BJ (cell line): ENCODE measurements at regions not wholly inside any gene's neighbourhood (a gene's known extent, or its start where the extent isn't known, plus 50 kb on each side); places are given as distances from the start of the nearest gene placed in this dataset.
"Not testable (repeated sequence)": the region's sequence is repeated elsewhere in the genome, so short reads cannot be mapped to it uniquely, and the experiment has no call there.

Source experiments
- CTCF ChIA-PET: fragments of 350-600 bp; formaldehyde crosslinking; extraction: SDS; loops from one replicate; lab custom pipeline; 2021; ENCODE audit warnings: antibody characterized with exemption, inconsistent platforms; lab: Yijun Ruan, JAX
- POLR2A ChIA-PET: fragments of 300-600 bp; sonication (Branson Sonifier 250); formaldehyde crosslinking; extraction: SDS; loops from one replicate; lab custom pipeline; 2021; ENCODE audit warnings: antibody characterized with exemption; lab: Charles Lee
- DNase-seq: peaks from one replicate; pipeline ENCODE4 v3.0.0-alpha.2; 2011; ENCODE audit warnings: low read depth
- H3K27me3 ChIP-seq: 2 replicates; pipeline ENCODE4 v1.6.0; 2011; ENCODE audit warnings: low read length; ENCODE audit not compliant: control insufficient read depth, insufficient read depth
- H3K36me3 ChIP-seq: 2 replicates; pipeline ENCODE4 v1.5.1; 2011; ENCODE audit warnings: low read length; ENCODE audit not compliant: control insufficient read depth, insufficient read depth
- H3K4me3 ChIP-seq: 2 replicates; pipeline ENCODE4 v1.5.1; 2011; ENCODE audit warnings: low read depth, mild to moderate bottlenecking, control low read depth, low read length
- TF ChIP-seq, protein P1 (sequence below): IDR thresholded peaks from 2 replicates; pipeline ENCODE4 v1.5.1; 2011; ENCODE audit warnings: low read depth, mild to moderate bottlenecking, control low read depth, inconsistent platforms, low read length, moderate library complexity; ENCODE audit not compliant: insufficient read depth

DNA sequence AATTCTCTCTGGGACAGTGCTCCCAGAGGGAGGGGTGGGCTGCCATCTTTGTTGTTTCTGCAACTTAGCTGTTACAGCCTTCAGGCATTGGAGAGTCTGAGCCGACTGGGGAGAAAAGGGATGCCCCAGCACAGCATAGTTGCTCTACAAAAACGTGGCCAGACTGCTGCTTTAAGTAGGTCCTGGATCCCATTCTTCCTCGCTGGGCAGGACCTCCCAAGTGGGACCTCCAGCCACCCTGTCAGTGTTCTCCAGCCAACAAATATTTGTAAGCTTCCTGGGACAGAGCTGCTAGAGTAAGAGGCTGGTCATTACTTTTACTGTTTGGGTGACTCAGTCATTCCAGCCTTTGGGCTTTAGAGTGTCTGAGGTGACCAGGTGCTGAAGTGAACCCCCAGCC is 292.7 kb upstream of the NREP start:
- POLR2A ChIA-PET, result no interaction called here
- no peak for DNase-seq
- Histone ChIP-seq H3K36me3 (no peaks in the 10 kb centered on the region), H3K27me3 (no peaks in the 10 kb centered on the region), H3K4me3 (no peak overlapping the region)
- CTCF ChIA-PET, result interaction anchor here (1.1 kb wide), 1 partner anchor 18 kb away, joined by 6 read pairs; no protein-coding TSS in a partner anchor
- TF ChIP-seq, protein P1, sequence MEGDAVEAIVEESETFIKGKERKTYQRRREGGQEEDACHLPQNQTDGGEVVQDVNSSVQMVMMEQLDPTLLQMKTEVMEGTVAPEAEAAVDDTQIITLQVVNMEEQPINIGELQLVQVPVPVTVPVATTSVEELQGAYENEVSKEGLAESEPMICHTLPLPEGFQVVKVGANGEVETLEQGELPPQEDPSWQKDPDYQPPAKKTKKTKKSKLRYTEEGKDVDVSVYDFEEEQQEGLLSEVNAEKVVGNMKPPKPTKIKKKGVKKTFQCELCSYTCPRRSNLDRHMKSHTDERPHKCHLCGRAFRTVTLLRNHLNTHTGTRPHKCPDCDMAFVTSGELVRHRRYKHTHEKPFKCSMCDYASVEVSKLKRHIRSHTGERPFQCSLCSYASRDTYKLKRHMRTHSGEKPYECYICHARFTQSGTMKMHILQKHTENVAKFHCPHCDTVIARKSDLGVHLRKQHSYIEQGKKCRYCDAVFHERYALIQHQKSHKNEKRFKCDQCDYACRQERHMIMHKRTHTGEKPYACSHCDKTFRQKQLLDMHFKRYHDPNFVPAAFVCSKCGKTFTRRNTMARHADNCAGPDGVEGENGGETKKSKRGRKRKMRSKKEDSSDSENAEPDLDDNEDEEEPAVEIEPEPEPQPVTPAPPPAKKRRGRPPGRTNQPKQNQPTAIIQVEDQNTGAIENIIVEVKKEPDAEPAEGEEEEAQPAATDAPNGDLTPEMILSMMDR, result no peak

DNA sequence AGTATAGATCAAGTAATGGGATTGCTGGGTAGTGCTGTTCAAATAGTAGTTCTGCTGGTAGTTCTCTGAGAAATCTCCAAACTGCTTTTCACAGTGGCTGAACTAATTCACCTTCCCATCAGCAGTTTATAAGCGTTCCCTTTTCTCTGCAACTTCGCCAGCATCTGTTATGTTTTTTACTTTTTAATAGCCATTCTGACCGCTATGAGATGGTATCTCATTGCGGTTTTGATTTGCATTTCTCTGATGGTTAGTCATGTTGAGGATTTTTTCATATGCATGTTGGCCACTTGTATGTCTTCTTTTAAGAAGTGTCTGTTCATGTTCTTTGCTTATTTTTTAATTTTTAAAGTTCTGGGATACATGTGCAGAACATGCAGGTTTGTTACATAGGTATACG is 279.2 kb upstream of the NREP start:
- DNase-seq, result peak; percentile 68
- H3K4me3 ChIP-seq, result no peak overlapping the region
- no peaks in the 10 kb centered on the region for H3K27me3 ChIP-seq
- H3K36me3 ChIP-seq, result no peaks in the 10 kb centered on the region
- ChIA-PET POLR2A (no interaction called here), CTCF (no interaction called here)
- TF ChIP-seq, protein P1, result no peak

DNA sequence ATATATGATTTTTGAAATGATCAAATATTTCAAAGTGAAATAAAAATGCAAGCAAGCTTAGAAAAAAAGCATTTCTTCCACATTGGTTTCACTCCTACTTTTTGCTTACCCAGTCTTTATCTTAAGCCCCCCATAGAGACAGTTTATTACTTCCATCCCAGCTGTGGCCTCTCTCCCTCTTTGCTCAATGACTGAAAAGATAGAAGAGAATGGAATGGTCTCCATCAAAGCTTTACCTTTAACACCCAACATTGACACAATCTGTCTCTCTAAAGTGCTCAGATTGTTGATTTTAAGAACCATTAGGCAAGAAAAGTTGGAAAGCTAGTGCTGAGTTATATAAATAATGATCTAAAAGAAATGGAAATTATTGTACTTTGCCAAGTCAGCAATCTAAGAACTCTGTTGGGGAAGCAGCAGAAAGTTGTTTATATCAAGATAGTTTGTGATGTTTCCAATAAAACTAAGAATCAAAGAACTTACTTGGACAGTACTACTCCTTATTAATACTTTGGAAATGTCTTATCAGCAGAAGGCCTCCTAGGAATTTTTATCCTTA is 277.5 kb upstream of the NREP start:
- POLR2A ChIA-PET, result no interaction called here
- no peaks in the 10 kb centered on the region for H3K27me3 ChIP-seq
- TF ChIP-seq, protein P1, result no peak
- no peak for DNase-seq
- no peaks in the 10 kb centered on the region for H3K36me3 ChIP-seq
- CTCF ChIA-PET, result no interaction called here
- H3K4me3 ChIP-seq, result no peak overlapping the region

DNA sequence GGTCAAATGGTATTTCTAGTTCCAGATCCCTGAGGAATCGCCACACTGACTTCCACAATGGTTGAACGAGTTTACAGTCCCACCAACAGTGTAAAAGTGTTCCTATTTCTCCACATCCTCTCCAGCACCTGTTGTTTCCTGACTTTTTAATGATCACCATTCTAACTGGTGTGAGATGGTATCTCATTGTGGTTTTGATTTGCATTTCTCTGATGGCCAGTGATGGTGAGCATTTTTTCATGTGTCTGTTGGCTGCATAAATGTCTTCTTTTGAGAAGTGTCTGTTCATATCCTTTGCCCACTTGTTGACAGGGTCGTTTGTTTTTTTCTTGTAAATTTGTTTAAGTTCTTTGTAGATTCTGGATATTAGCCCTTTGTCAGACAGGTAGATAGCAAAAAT is 269.9 kb upstream of the NREP start:
- CTCF ChIA-PET, DNase-seq, POLR2A ChIA-PET, H3K4me3 ChIP-seq, H3K36me3 ChIP-seq, H3K27me3 ChIP-seq: not testable (repeated sequence)

DNA sequence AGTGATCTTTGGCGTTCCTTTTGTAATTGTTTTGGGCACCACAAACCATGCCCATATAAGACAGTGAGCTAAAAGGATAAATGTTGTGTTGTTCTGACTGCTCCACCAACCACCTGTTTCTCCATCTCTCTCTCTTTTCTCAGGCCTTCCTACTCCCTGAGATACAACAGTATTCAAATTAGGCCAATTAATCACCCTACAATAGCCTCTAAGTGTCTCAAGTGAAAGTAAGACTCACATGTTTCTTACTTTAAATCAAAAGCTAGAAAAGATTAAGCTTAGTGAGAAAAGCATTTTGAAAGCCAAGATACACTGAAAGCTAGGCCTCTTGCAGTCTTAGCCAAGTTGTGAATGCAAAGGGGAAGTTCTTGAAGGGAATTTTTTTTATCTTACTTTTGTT is 268.8 kb upstream of the NREP start:
- Histone ChIP-seq H3K4me3 (no peak overlapping the region), H3K36me3 (no peaks in the 10 kb centered on the region), H3K27me3 (no peaks in the 10 kb centered on the region)
- no peak for DNase-seq
- ChIA-PET CTCF (no interaction called here), POLR2A (no interaction called here)
- TF ChIP-seq, protein P1, result no peak

DNA sequence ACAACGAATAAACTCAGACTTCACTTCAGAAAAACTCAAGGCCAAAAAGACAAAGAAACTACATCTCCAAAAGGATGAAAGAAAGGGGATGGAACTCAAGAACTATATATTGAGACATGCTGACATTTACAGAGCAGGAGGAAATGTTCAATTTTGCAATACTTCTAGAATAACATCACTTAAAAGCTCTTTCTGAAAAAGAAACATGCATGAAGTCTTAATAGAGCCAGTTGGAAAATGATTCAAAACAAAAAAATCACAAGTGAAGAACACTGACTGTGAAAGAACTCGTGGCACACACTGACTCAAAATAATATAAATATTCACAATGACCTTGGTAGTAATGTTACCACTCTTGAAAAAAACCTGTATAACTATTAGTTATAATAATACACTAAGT is 267.8 kb upstream of the NREP start:
- no peaks in the 10 kb centered on the region for H3K36me3 ChIP-seq
- ChIA-PET CTCF (no interaction called here), POLR2A (no interaction called here)
- TF ChIP-seq, protein P1, result no peak
- no peak overlapping the region for H3K4me3 ChIP-seq
- H3K27me3 ChIP-seq, result no peaks in the 10 kb centered on the region
- no peak for DNase-seq
